ENCODE measurements at regions not wholly inside any gene's neighbourhood (a gene's known extent, or its start where the extent isn't known, plus 50 kb on each side); places are given as distances from the start of the nearest gene placed in this dataset.

- TF ChIP-seq CTCF (IDR thresholded peaks at IDR 0.05 in 8 of 11, conservative IDR thresholded peaks at IDR 0.05 in 3 of 11) (no peak), POLR2AphosphoS5 (IDR thresholded peaks at IDR 0.05) (no peak)
These were observed 384.4 kb downstream of the TCERG1L start for GRCh38 chr10:130927157-130927556.
